ENCODE measurements at regions not wholly inside any gene's neighbourhood (a gene's known extent, or its start where the extent isn't known, plus 50 kb on each side); places are given as distances from the start of the nearest gene placed in this dataset.

- no peak for TF ChIP-seq REST (IDR thresholded peaks at IDR 0.05; ENCODE audit: insufficient read depth in 1 of 2, low read depth in 2 of 2, low read length in 2 of 2)
- no peak for TF ChIP-seq FOXP2 (optimal IDR thresholded peaks at IDR 0.05; ENCODE audit: borderline replicate concordance, extremely low read depth, extremely low read length, insufficient read depth)
- no peak for TF ChIP-seq SIN3A (IDR thresholded peaks at IDR 0.05; ENCODE audit: borderline replicate concordance, insufficient read depth, low read length)
- no peak for TF ChIP-seq POLR2AphosphoS5 (IDR thresholded peaks at IDR 0.05; ENCODE audit: low read depth, low read length)
- no peak for TF ChIP-seq TAF1 (IDR thresholded peaks at IDR 0.05; ENCODE audit: borderline replicate concordance, insufficient read depth, low read length)
Observed at GRCh38 chr3:117408811-117409210, 699.2 kb downstream of the TUSC7 start.

- TF ChIP-seq TAF1 (IDR thresholded peaks at IDR 0.05; ENCODE audit: borderline replicate concordance, insufficient read depth, low read length) (no peak), SIN3A (IDR thresholded peaks at IDR 0.05; ENCODE audit: borderline replicate concordance, insufficient read depth, low read length) (no peak), POLR2AphosphoS5 (IDR thresholded peaks at IDR 0.05; ENCODE audit: low read depth, low read length) (no peak), FOXP2 (optimal IDR thresholded peaks at IDR 0.05; ENCODE audit: borderline replicate concordance, extremely low read depth, extremely low read length, insufficient read depth) (no peak), REST (IDR thresholded peaks at IDR 0.05; ENCODE audit: insufficient read depth in 1 of 2, low read depth in 2 of 2, low read length in 2 of 2) (no peak)
Observed at GRCh38 chr3:117409256-117409655, 699.7 kb downstream of the TUSC7 start.

GRCh38 chr3:117409701-117410459, 700.3 kb downstream of the TUSC7 start:
- TF ChIP-seq REST (IDR thresholded peaks at IDR 0.05; ENCODE audit: insufficient read depth in 1 of 2, low read depth in 2 of 2, low read length in 2 of 2), result no peak
- no peak for TF ChIP-seq TAF1 (IDR thresholded peaks at IDR 0.05; ENCODE audit: borderline replicate concordance, insufficient read depth, low read length)
- TF ChIP-seq SIN3A (IDR thresholded peaks at IDR 0.05; ENCODE audit: borderline replicate concordance, insufficient read depth, low read length), result no peak
- no peak for TF ChIP-seq POLR2AphosphoS5 (IDR thresholded peaks at IDR 0.05; ENCODE audit: low read depth, low read length)
- no peak for TF ChIP-seq FOXP2 (optimal IDR thresholded peaks at IDR 0.05; ENCODE audit: borderline replicate concordance, extremely low read depth, extremely low read length, insufficient read depth)

GRCh38 chr3:117411971-117412370, 702.4 kb downstream of the TUSC7 start:
- no peak for TF ChIP-seq POLR2AphosphoS5 (IDR thresholded peaks at IDR 0.05; ENCODE audit: low read depth, low read length)
- TF ChIP-seq SIN3A (IDR thresholded peaks at IDR 0.05; ENCODE audit: borderline replicate concordance, insufficient read depth, low read length), result no peak
- no peak for TF ChIP-seq FOXP2 (optimal IDR thresholded peaks at IDR 0.05; ENCODE audit: borderline replicate concordance, extremely low read depth, extremely low read length, insufficient read depth)
- no peak for TF ChIP-seq REST (IDR thresholded peaks at IDR 0.05; ENCODE audit: insufficient read depth in 1 of 2, low read depth in 2 of 2, low read length in 2 of 2)
- TF ChIP-seq TAF1 (IDR thresholded peaks at IDR 0.05; ENCODE audit: borderline replicate concordance, insufficient read depth, low read length), result no peak

All from PFSK-1 (cell line).